GM12872 (cell line): ENCODE measurements at regions not wholly inside any gene's neighbourhood (a gene's known extent, or its start where the extent isn't known, plus 50 kb on each side); places are given as distances from the start of the nearest gene placed in this dataset.

Experiments used
- TF ChIP-seq, protein P1 (sequence below): IDR thresholded peaks from 3 replicates; pipeline ENCODE4 v1.5.1; 2011; ENCODE audit warnings: low read depth, mild to moderate bottlenecking, low read length, moderate library complexity; ENCODE audit not compliant: insufficient read depth

DNA sequence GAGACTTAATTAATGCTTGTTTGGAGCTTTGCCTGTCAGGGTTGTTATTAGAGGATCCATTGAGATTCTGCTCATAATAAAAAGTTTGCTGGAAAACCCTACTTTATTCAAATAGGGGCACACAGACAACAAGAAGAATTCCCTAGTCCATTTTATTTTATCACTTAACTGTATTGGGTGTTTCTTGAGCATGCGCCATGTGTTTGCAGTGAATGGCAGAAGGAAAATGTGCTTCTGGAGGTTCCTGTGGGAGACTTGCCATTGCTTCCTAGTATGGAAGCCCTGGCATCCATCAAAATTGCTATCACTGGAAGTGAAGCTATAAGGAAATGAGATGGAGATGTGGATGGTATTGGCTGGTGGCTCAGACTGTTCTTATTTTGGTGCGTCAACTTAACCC lies 106.6 kb upstream of the GALNT18 start:
- TF ChIP-seq, protein P1, sequence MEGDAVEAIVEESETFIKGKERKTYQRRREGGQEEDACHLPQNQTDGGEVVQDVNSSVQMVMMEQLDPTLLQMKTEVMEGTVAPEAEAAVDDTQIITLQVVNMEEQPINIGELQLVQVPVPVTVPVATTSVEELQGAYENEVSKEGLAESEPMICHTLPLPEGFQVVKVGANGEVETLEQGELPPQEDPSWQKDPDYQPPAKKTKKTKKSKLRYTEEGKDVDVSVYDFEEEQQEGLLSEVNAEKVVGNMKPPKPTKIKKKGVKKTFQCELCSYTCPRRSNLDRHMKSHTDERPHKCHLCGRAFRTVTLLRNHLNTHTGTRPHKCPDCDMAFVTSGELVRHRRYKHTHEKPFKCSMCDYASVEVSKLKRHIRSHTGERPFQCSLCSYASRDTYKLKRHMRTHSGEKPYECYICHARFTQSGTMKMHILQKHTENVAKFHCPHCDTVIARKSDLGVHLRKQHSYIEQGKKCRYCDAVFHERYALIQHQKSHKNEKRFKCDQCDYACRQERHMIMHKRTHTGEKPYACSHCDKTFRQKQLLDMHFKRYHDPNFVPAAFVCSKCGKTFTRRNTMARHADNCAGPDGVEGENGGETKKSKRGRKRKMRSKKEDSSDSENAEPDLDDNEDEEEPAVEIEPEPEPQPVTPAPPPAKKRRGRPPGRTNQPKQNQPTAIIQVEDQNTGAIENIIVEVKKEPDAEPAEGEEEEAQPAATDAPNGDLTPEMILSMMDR = no peak

DNA sequence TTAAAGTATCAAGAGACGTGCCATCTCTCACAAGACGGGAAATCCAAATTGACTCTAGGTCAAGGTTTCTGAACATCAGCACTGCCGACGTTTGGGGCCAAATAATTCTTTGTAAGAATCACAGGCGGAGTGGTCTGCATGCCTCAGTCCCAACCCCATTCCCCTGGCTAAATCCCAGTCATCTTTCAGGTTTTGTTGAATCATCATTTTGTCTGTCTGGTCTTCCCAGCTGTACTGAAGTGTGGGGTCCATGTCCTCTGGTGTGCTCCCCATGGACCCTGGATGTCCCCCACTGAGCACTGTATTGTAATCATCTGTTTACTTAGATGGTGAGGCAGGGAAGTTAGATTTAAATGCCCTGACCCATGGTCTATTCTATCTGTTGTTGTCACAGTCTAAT lies 103.6 kb upstream of the GALNT18 start:
- TF ChIP-seq, protein P1 = no peak

DNA sequence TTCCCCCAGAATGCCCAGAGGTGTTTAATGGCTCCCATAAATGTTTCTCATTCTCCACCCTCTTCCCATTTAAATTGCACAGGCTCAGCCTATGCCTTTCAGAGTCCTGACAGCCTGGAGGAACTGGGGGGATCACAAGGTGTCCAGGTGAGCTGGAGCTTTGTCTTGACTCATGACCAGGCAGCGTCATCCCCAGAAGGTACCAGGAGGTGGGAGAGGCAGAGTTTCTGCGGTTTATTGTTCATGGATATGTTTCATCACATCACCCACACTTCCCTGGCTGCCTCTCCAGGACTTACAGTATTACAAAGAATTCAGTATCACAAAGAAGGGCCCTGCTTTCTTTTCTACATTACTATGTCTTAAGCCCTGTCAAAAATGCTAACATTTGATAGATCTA lies 103.2 kb upstream of the GALNT18 start:
- TF ChIP-seq, protein P1 = no peak

DNA sequence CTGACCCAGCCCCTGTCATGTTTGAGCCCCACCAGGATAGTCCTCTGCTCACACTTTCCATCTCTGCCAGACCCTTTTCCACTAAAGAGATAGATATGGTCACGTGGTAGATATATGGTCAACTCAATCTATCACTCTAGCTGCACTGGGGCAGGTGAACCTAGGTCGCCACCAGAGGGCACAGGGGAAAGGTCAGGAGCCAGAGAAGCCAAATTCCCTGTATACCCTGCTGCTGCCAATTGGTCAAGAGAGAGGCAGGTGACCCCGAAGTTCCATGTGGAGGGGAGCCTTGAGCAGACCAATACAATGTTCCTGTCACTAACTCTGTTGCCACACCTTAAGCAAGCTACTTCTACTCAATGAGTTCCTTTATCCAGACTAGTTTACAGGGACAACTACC lies 101.1 kb upstream of the GALNT18 start:
- TF ChIP-seq, protein P1 = no peak

DNA sequence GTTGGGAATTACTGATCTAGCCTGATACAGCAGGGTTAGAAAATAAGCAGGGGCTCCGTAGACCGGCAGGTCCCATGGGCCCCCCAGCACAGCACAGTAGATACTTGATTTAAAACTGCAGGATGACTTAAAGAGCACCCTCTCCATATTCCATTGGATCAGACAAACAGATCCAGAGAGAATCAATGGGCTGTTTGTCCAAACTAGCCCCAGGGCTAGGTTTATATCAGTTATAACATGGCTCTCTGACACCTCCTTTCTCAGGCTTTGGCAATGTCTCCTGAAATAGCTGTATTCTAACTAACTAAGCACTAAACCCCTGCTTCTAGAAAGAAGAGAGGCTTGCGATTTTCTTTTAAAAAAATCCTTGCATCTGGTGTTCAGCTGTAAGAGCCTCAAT lies 100.4 kb upstream of the GALNT18 start:
- TF ChIP-seq, protein P1 = no peak

DNA sequence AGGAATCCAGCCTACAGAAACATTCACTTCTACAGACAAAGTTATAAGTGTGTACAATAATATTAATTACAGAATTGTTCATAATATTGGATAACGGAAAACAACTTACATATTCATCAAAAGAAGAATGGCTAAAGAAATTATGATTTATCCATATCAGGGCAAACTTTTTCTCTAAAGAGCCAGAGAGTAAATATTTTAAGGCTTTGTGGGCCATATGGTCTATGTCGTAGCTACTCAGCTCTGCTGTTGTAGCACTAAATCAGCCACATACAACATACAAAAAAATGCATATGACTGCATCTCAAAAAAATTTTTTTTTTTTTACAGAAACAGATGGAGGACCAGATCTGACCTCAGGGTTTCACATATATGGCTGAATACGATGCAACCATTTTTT lies 96.7 kb upstream of the GALNT18 start:
- TF ChIP-seq, protein P1 = no peak

DNA sequence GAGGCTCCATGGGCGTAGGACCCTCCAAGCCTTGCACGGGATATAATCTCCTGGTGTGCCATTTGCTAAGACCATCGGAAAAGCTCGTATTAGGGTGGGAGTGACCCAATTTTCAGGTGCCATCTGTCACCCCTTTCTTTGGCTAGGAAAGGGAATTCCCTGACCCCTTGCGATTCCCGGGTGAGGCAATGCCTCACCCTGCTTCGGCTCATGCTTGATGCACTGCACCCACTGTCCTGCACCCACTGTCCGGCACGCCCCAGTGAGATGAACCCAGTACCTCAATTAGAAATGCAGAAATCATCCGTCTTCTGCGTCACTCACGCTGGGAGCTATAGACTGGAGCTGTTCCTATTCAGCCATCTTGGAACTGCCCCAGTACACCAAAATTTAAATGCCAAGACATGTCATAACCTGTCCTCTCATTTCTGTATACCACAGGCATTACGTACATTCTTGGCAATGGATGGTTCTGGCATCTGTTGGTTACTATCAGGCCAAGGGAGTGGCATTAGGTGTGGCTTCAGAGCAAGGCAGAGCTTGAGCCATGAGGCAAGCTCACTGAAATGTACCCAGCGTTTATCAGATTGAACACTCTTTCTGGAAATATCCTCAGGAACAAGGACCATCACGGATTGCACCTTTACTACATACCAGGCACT lies 95.4 kb upstream of the GALNT18 start:
- TF ChIP-seq, protein P1 = no peak

DNA sequence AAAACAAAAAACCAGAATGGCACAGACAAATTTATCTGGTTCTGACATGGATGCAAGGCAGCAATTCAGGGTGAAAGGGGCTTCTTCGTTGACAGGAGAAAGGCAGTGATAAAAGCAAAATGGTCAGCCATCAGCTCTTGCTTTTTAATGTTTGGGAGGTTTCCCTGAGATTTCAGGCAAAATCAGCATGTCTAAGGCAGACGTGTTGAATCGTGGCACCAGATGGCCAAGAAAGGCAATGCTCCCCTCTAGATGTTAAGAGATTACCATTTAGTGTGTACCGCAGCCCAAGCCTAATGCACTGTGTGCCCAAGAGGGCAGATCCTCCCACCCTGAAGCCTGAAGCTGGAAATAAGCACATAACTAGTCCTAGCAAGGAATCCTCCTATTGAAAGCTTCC lies 88.8 kb upstream of the GALNT18 start:
- TF ChIP-seq, protein P1 = no peak
